Transverse colon (tissue), 4 donors: ENCODE measurements at regions not wholly inside any gene's neighbourhood (a gene's known extent, or its start where the extent isn't known, plus 50 kb on each side); places are given as distances from the start of the nearest gene placed in this dataset.

Source experiments
- POLR2AphosphoS5 ChIP-seq, 3 donors: sonication (generic); formaldehyde crosslinking; IDR thresholded peaks; one replicate each; pipeline ENCODE4 v1.6.1; 2016; ENCODE audit warnings: antibody characterized with exemption in 3 of 3
- TF ChIP-seq, protein P1 (sequence below), 5 experiments: fragments of 200-600 bp in 3 of 5; fragments of 450-650 bp in 2 of 5; sonication (generic) in 3 of 5; IDR thresholded peaks; 1 replicate in 2 of 5; 2 replicates in 3 of 5; pipeline ENCODE4 v1.5.1; 2016 to 2017; ENCODE audit warnings: antibody characterized with exemption in 5 of 5, inconsistent platforms in 3 of 5, mild to moderate bottlenecking in 2 of 5, moderate library complexity in 1 of 5

DNA sequence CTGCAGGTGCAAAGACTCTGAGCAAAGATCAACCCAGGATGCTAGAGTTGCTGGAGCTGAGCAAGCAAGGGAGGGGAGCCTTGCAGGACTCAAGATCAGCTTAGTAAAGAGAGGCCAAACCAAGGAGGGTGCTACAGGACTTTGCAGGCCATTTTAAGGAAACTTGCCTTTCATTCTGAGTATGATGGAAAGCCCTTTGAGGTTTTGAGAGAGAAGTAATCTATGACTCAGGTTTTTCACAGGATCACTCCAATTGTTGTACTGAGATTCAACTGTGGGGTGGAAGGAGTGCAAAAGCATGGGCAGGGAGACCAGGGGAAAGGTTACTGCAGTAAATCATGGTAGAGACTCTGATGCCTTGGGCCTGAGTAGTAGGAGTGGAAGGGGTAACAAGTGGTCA is 260.4 kb upstream of the GPR149 start:
- TF ChIP-seq POLR2AphosphoS5 (IDR thresholded peaks at IDR 0.05) = no peak
- TF ChIP-seq, protein P1, sequence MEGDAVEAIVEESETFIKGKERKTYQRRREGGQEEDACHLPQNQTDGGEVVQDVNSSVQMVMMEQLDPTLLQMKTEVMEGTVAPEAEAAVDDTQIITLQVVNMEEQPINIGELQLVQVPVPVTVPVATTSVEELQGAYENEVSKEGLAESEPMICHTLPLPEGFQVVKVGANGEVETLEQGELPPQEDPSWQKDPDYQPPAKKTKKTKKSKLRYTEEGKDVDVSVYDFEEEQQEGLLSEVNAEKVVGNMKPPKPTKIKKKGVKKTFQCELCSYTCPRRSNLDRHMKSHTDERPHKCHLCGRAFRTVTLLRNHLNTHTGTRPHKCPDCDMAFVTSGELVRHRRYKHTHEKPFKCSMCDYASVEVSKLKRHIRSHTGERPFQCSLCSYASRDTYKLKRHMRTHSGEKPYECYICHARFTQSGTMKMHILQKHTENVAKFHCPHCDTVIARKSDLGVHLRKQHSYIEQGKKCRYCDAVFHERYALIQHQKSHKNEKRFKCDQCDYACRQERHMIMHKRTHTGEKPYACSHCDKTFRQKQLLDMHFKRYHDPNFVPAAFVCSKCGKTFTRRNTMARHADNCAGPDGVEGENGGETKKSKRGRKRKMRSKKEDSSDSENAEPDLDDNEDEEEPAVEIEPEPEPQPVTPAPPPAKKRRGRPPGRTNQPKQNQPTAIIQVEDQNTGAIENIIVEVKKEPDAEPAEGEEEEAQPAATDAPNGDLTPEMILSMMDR (IDR thresholded peaks at IDR 0.05) = no peak
